ENCODE measurements at regions not wholly inside any gene's neighbourhood (a gene's known extent, or its start where the extent isn't known, plus 50 kb on each side); places are given as distances from the start of the nearest gene placed in this dataset.

DNA sequence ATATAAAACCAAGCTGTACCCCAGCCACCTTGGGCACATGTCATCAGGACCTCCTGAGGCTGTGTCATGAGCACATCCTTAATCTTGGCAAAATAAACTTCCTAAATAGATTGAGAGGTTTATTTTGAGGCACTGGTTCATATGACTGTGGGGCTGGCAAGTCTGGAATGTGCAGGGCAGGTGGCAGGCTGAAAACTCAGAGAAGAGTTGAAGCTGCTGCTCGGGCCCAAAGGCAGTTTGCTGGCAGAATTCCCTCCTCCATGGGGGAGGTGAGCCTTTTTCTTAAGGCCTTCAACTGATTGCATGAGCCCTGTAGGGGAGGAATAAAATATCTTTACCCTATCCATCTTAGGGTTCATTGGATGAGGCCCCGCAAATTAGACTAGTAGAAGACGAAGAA lies 72.2 kb upstream of the CDK20 start:
- no peak for DNase-seq (ENCODE audit: unreplicated experiment)
- no TSS peak for BruUV-seq (replicated peaks)
- intact Hi-C loops (cut with micrococcal nuclease) = no loop called here
- TF ChIP-seq, protein P1, sequence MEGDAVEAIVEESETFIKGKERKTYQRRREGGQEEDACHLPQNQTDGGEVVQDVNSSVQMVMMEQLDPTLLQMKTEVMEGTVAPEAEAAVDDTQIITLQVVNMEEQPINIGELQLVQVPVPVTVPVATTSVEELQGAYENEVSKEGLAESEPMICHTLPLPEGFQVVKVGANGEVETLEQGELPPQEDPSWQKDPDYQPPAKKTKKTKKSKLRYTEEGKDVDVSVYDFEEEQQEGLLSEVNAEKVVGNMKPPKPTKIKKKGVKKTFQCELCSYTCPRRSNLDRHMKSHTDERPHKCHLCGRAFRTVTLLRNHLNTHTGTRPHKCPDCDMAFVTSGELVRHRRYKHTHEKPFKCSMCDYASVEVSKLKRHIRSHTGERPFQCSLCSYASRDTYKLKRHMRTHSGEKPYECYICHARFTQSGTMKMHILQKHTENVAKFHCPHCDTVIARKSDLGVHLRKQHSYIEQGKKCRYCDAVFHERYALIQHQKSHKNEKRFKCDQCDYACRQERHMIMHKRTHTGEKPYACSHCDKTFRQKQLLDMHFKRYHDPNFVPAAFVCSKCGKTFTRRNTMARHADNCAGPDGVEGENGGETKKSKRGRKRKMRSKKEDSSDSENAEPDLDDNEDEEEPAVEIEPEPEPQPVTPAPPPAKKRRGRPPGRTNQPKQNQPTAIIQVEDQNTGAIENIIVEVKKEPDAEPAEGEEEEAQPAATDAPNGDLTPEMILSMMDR (IDR thresholded peaks at IDR 0.05; ENCODE audit: unreplicated experiment) = no peak
- Mint-ChIP-seq H3K9me3 (ENCODE audit: unreplicated experiment) (peaks cover 14% of the 10 kb centered on the region), H3K27me3 (ENCODE audit: insufficient read depth, unreplicated experiment) (no peaks in the 10 kb centered on the region), H3K27ac (ENCODE audit: low read depth, unreplicated experiment) (no peak overlapping the region), H3K36me3 (ENCODE audit: insufficient read depth, unreplicated experiment) (no peaks in the 10 kb centered on the region), H3K4me1 (ENCODE audit: insufficient read depth, unreplicated experiment) (no peaks in the 10 kb centered on the region), H3K4me3 (ENCODE audit: unreplicated experiment) (no peak overlapping the region)
- POLR2A ChIA-PET = no interaction called here
- CTCF ChIA-PET = interaction anchor here (0.7 kb wide), 1 partner anchor 255 kb away, joined by 5 read pairs; no protein-coding TSS in a partner anchor

DNA sequence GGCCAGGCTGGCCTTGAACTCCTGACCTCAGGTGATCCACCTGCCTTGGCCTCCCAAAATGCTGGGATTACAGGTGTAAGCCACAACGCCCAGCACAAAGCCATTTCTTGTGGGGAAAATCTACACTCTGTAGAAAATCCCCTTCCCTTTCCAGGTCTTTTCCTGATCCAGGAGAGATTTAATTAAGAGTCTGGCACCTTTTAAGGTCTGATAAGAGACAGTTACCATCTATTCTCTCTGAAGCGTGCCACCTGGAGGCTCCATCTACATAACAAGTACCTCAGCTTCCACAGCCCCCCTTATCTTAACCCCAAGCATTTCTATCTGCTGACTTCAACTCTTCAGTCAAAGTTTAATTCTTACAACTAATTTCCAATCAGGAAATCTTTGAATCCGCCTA lies 71.4 kb upstream of the CDK20 start:
- intact Hi-C loops (cut with micrococcal nuclease) = no loop called here
- no peaks in the 10 kb centered on the region for H3K27me3 Mint-ChIP-seq (ENCODE audit: insufficient read depth, unreplicated experiment)

DNA sequence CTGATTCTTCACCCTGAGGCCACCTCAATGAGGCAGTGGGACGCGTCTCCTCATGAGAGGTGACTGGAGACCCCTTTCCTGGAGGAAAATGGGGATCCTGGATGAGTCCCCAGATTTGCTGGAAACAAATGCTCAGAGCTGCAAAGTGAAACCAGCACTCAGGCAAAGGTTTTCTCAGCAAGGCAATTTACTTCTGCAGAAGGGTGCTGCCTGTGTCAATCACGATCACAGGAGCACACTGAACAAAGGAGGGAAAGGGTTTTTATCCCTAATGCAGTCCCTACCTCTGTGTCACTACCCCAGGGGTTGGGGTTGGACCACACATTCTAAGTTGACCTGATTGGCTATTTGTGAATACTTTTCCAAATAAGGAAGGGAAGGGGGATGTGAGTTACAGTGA lies 69.9 kb upstream of the CDK20 start:
- POLR2A ChIA-PET = no interaction called here

More for the DNA sequence above, 71.4 kb upstream of the CDK20 start:
- no TSS peak for BruUV-seq (replicated peaks)
- H3K4me1 Mint-ChIP-seq (ENCODE audit: insufficient read depth, unreplicated experiment) = no peaks in the 10 kb centered on the region
- peaks cover 14% of the 10 kb centered on the region for H3K9me3 Mint-ChIP-seq (ENCODE audit: unreplicated experiment)
- no peak overlapping the region for H3K4me3 Mint-ChIP-seq (ENCODE audit: unreplicated experiment)
- no peak overlapping the region for H3K27ac Mint-ChIP-seq (ENCODE audit: low read depth, unreplicated experiment)
- DNase-seq (ENCODE audit: unreplicated experiment) = no peak
- ChIA-PET POLR2A (no interaction called here), CTCF (interaction anchor here (0.6 kb wide), 1 partner anchor 548 kb away, joined by 3 read pairs; no protein-coding TSS in a partner anchor)
- H3K36me3 Mint-ChIP-seq (ENCODE audit: insufficient read depth, unreplicated experiment) = no peaks in the 10 kb centered on the region
- TF ChIP-seq, protein P1 (IDR thresholded peaks at IDR 0.05; ENCODE audit: unreplicated experiment) = no peak

DNA sequence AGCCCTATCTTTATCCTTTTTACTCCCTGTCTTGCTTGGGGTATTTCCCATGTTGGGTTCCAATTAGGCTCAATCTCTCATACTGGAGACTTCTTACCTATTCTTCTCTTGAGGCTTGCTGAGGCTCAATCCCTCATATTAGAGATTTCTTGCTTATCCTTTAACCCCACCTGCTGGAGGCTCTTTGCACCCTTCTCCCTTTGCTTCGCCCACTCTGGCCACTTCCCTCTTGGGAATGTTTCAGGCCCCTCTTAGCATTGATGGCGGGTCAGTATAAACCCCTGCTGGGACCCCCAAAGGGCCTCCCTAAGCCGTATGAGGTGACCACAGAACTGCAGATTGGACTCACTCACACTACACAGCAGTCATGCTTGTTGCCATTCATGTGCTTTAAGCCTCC lies 69.3 kb upstream of the CDK20 start:
- DNase-seq (ENCODE audit: unreplicated experiment) = no peak
- no peak overlapping the region for H3K4me3 Mint-ChIP-seq (ENCODE audit: unreplicated experiment)
- no peaks in the 10 kb centered on the region for H3K36me3 Mint-ChIP-seq (ENCODE audit: insufficient read depth, unreplicated experiment)
- ChIA-PET POLR2A (no interaction called here), CTCF (no interaction called here)
- H3K4me1 Mint-ChIP-seq (ENCODE audit: insufficient read depth, unreplicated experiment) = no peaks in the 10 kb centered on the region
- intact Hi-C loops (cut with micrococcal nuclease) = no loop called here
- H3K27me3 Mint-ChIP-seq (ENCODE audit: insufficient read depth, unreplicated experiment) = no peaks in the 10 kb centered on the region
- no TSS peak for BruUV-seq (replicated peaks)
- TF ChIP-seq, protein P1 (IDR thresholded peaks at IDR 0.05; ENCODE audit: unreplicated experiment) = no peak
- H3K9me3 Mint-ChIP-seq (ENCODE audit: unreplicated experiment) = peaks cover 14% of the 10 kb centered on the region
- no peak overlapping the region for H3K27ac Mint-ChIP-seq (ENCODE audit: low read depth, unreplicated experiment)

More for the DNA sequence above, 69.9 kb upstream of the CDK20 start:
- DNase-seq (ENCODE audit: unreplicated experiment) = no peak
- Mint-ChIP-seq H3K27me3 (ENCODE audit: insufficient read depth, unreplicated experiment) (no peaks in the 10 kb centered on the region), H3K36me3 (ENCODE audit: insufficient read depth, unreplicated experiment) (no peaks in the 10 kb centered on the region), H3K27ac (ENCODE audit: low read depth, unreplicated experiment) (no peak overlapping the region), H3K9me3 (ENCODE audit: unreplicated experiment) (peaks cover 14% of the 10 kb centered on the region), H3K4me3 (ENCODE audit: unreplicated experiment) (no peak overlapping the region), H3K4me1 (ENCODE audit: insufficient read depth, unreplicated experiment) (no peaks in the 10 kb centered on the region)
- intact Hi-C loops (cut with micrococcal nuclease) = no loop called here
- CTCF ChIA-PET = no interaction called here
- TF ChIP-seq, protein P1 (IDR thresholded peaks at IDR 0.05; ENCODE audit: unreplicated experiment) = no peak
- BruUV-seq (replicated peaks) = no TSS peak
